Stimulated activated effector memory CD8-positive, alpha-beta T cell treated with anti-CD3 and anti-CD28 coated beads, Interleukin-12 subunit alpha, Interleukin-12 subunit beta, amount 100 ng/mL, for 72 hours (primary cell): ENCODE measurements at regions not wholly inside any gene's neighbourhood (a gene's known extent, or its start where the extent isn't known, plus 50 kb on each side); places are given as distances from the start of the nearest gene placed in this dataset.
A peak's percentile ranks its signal among the peaks of the same experiment; 100 is the strongest.
"Not testable (repeated sequence)": the region's sequence is repeated elsewhere in the genome, so short reads cannot be mapped to it uniquely, and the experiment has no call there.

Experiments
- ATAC-seq: fragments of 150-1000 bp; cut with Tn5 transposase; 2 replicates; pipeline ENCODE4 v1.10.0; 2021
- DNase-seq, 2 donors: peaks; one replicate each; pipeline ENCODE4 v3.0.0; 2021 to 2022; ENCODE audit warnings: low spot score in 2 of 2
- H3K27ac Mint-ChIP-seq: one replicate; pipeline ENCODE4 v1.8.0; 2022; ENCODE audit warnings: mild to moderate bottlenecking, mixed read lengths
- H3K36me3 Mint-ChIP-seq: one replicate; pipeline ENCODE4 v1.8.0; 2022; ENCODE audit warnings: mild to moderate bottlenecking, mixed read lengths
- H3K4me1 Mint-ChIP-seq: one replicate; pipeline ENCODE4 v1.8.0; 2022; ENCODE audit warnings: mixed read lengths
- H3K4me3 Mint-ChIP-seq: one replicate; pipeline ENCODE4 v1.8.0; 2022; ENCODE audit warnings: mild to moderate bottlenecking, mixed read lengths
- H3K9me3 Mint-ChIP-seq: one replicate; pipeline ENCODE4 v1.8.0; 2022; ENCODE audit warnings: mixed read lengths

DNA sequence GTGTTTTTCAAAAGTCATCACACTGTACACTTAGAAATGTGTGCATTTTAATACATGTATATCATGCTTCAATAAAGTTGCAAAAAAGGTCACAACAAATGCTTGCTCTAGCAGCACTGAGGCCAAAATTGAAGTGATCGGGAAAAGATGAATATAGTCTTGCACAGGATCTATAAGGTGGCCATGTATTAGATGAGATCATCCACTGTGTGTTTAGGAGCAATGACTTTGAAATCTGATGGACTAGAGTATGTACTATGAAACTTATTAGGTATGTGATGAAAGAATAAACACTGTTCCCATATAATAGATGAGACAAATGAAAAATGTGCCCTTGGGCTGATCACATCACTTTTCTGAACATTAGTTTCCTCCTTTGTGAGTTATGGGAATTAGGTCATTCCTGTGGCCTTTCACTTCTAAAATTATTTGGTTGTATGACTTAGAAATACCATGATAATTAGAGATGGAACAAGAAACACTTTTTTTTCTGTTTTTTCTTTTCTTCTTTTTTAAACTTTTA lies 984.6 kb downstream of the ADGRL2 start:
- peaks cover 9% of the 10 kb centered on the region for H3K9me3 Mint-ChIP-seq
- ATAC-seq (no peak), DNase-seq (no peak)
- H3K27ac Mint-ChIP-seq = no peak overlapping the region
- H3K36me3 Mint-ChIP-seq = no peaks in the 10 kb centered on the region
- H3K4me1 Mint-ChIP-seq = no peaks in the 10 kb centered on the region
- no peak overlapping the region for H3K4me3 Mint-ChIP-seq

DNA sequence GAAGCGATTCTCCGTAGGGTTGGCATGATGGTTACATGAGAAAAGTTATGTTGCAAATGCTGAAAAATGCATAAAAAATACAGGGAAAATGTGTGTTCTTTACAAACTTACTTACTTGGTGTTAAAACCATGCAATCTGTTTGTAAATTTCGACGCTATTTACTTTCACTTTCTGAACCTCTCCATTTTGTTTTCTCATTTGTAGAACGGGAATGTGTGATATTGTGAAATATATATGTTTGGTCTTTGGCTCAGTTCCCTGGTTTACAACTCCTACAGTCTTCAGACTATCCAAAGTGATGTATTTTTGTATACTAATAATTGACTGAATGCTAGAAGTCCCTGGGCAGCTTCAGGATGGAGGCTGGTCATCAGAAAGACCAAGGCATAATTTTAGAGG lies 982.3 kb downstream of the ADGRL2 start:
- no peak for DNase-seq
- H3K36me3 Mint-ChIP-seq = no peaks in the 10 kb centered on the region

DNA sequence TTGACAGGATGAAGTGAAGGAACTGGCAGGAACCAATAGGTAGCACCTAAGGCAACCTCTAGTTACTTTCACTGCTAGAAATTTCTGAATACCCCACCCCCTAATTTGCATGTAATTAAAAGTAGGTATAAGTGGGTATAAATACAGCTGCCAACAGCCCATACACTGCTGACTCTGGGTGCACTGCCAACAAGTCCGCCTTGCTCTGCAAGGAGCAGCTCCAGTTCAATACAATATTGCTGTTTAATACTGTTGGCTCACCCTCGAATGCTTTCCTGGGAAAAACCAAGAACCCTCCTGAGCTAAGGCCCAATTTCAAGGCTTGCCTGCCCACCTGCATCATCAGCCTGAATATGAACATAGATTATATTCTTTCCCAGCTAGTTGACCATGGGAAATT lies 981.9 kb downstream of the ADGRL2 start:
- peaks cover 17% of the 10 kb centered on the region for H3K9me3 Mint-ChIP-seq
- no peak for DNase-seq
- H3K4me3 Mint-ChIP-seq = no peak overlapping the region
- no peaks in the 10 kb centered on the region for H3K4me1 Mint-ChIP-seq
- H3K27ac Mint-ChIP-seq = no peak overlapping the region
- no peaks in the 10 kb centered on the region for H3K36me3 Mint-ChIP-seq
- no peak for ATAC-seq

More for the DNA sequence above, 982.3 kb downstream of the ADGRL2 start:
- no peaks in the 10 kb centered on the region for H3K4me1 Mint-ChIP-seq
- no peak for ATAC-seq
- H3K27ac Mint-ChIP-seq = no peak overlapping the region
- H3K9me3 Mint-ChIP-seq = peaks cover 17% of the 10 kb centered on the region
- no peak overlapping the region for H3K4me3 Mint-ChIP-seq

DNA sequence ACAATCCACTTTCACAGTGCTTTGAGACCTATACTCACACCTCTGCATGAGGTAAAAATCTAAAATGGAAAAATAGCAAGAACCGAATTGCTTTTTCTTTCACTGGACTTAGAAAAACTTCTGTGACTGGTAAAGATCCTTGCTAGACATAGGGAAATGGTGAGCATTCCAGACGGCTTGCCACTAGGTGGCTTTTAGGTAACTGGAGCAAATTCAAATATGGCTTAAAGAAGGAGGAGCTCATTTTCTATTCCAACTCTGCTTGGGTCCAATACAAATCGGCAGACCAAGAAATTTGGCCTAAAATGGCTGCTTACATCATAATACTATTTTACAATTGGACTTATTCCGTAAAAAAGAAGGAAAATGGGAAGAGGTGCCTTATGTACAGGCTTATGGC lies 977.9 kb downstream of the ADGRL2 start:
- no peak for ATAC-seq
- no peak overlapping the region for H3K4me3 Mint-ChIP-seq
- H3K4me1 Mint-ChIP-seq = no peaks in the 10 kb centered on the region
- no peak for DNase-seq
- no peaks in the 10 kb centered on the region for H3K36me3 Mint-ChIP-seq
- H3K27ac Mint-ChIP-seq = no peak overlapping the region
- H3K9me3 Mint-ChIP-seq = peaks cover 17% of the 10 kb centered on the region

DNA sequence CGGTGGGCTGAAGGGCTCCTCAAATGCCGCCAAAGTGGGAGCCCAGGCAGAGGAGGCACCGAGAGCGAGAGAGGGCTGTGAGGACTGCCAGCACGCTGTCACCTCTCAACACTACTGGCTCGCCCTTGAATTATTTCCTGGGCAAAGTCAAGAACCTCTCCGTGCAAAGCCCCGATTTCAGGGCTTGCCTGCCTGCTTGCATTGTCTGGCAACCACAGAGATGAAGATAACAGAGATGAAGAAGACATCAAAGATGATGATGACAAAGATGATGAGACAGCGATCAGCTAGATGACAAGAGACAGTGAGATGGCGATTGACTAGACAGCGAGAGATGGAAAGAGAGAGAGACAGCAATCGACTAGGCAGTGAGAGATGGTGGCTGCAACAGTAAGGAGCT lies 976.5 kb downstream of the ADGRL2 start:
- Mint-ChIP-seq H3K27ac (no peak overlapping the region), H3K4me3 (no peak overlapping the region), H3K9me3 (peaks cover 20% of the 10 kb centered on the region), H3K36me3 (no peaks in the 10 kb centered on the region), H3K4me1 (no peaks in the 10 kb centered on the region)
- no peak for ATAC-seq
- DNase-seq = no peak

DNA sequence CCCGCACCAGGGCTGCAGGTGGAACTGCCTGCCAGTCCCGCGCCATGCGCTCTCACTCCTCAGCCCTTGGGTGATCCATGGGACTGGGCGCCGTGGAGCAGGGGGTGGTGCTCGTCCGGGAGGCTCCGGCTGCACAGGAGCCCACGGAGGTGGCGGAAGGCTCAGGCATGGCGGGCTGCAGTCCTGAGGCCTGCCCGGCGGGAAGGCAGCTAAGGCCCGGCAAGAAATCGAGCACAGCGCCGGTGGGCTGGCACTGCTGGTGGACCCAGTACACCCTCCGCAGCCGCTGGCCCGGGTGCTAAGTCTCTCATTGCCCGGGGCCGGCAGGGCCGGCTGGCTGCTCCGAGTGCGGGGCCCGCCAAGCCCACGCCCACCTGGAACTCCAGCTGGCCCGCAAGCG lies 976.0 kb downstream of the ADGRL2 start:
- ATAC-seq, H3K36me3 Mint-ChIP-seq, DNase-seq, H3K4me3 Mint-ChIP-seq, H3K27ac Mint-ChIP-seq, H3K4me1 Mint-ChIP-seq: not testable (repeated sequence)
- peaks cover 21% of the 10 kb centered on the region for H3K9me3 Mint-ChIP-seq

DNA sequence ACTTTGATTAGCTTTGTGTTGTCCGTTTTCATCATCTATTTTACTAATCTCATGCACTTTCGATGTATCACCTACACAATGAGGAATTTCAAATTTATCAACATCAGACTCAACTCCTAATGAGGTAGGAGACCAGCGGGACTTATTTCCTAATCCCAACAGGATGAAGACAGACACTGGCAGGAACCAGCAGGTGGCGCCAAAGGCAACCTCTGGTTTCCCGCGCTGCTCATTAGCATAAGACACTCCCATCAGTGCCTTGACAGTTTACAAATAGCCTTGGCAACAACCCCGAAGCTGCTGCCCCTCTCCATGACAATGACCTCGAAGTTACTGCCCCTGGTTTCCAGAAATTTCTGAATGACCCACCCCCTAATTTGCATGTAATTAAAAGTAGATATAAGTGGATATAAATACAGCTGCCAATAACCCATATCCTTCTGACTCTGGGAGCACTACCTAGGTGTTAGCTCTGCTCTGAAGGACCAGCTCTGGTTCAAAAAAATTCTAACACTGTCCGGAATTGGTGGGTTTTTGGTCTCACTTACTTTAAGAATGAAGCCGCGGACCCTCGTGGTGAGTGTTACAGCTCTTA lies 974.8 kb downstream of the ADGRL2 start:
- Mint-ChIP-seq H3K4me3 (no peak overlapping the region), H3K4me1 (no peaks in the 10 kb centered on the region), H3K36me3 (no peaks in the 10 kb centered on the region), H3K9me3 (peaks cover 24% of the 10 kb centered on the region), H3K27ac (no peak overlapping the region)
- DNase-seq = peak in 1 of 2 donors; percentile 48
- ATAC-seq = no peak

DNA sequence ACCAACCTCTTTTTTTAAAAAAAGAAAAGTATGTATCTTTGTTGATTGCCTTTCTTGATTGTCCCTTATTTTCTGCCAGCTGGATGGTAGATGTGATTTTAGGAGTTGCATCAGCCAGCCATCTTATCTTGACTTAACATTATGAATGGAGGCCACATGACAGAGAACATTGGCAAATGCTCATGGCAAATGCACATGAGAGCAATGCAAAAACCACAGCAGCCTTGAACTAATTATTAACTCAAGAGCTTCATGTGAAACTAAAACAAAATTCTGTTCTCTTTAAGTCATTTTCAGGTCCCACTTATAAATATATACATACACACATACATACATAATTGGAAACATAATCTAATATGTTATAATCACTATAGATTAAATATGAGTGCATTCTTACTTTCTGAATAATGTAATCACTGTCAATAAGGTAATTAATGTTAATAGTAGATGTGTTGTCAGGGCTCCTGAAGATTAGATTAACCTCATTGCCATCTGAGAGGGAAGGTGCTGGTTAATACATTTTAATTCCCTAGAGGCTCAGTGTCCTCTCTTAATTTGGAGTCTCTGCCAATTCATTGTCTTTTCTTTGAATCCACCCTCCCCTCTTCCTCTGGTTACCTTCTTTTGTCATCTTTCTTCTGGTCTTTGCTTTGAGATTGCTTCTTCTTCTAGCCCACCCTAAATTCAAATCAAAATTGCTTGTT lies 962.2 kb downstream of the ADGRL2 start:
- Mint-ChIP-seq H3K4me3 (no peak overlapping the region), H3K36me3 (no peaks in the 10 kb centered on the region), H3K4me1 (no peaks in the 10 kb centered on the region), H3K27ac (no peak overlapping the region), H3K9me3 (peaks cover 17% of the 10 kb centered on the region)
- ATAC-seq (no peak), DNase-seq (no peak)

DNA sequence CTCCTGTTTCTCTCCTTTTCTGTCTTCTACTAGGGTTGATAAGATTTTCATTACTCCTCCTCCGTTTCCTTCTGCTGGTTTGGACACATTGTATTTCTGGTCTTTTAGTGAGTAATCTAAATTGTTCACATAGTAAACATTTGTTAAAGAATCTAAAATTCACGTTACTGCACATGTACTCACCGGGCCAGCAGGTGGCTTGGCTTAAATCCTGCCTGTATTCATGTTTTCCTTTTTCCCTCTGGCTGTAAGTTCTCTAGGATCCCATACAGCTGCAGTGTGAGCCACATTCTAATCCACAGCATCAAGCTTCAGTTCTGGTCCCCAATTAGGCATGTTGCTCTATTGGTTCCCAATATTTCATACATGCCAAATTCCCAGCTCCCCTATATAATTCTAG lies 958.3 kb downstream of the ADGRL2 start:
- Mint-ChIP-seq H3K4me1 (no peaks in the 10 kb centered on the region), H3K9me3 (peaks cover 22% of the 10 kb centered on the region), H3K27ac (no peak overlapping the region), H3K36me3 (no peaks in the 10 kb centered on the region), H3K4me3 (no peak overlapping the region)
- DNase-seq = no peak
- ATAC-seq = no peak

DNA sequence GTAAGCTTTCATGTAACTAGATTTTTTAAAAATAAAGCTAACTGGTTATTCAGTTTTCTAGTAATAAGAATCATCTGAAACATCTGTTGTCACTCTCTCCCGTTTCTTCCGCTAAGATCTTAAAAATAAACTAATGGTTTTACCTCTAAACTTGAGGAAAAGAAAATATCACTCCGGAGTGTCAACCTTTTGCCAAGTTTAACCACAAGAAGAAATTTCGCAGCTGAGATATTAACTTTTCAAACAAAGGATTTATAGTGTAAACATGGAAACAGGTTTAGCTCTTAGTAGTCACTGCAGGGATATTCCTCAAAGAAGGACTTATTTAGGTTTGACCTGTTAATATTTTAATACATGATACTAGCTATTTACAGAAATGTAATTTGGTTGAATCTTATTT lies 954.9 kb downstream of the ADGRL2 start:
- H3K9me3 Mint-ChIP-seq = peaks cover 26% of the 10 kb centered on the region
- no peak overlapping the region for H3K27ac Mint-ChIP-seq
- no peak overlapping the region for H3K4me3 Mint-ChIP-seq
- no peaks in the 10 kb centered on the region for H3K4me1 Mint-ChIP-seq
- no peaks in the 10 kb centered on the region for H3K36me3 Mint-ChIP-seq
- ATAC-seq (no peak), DNase-seq (no peak)

DNA sequence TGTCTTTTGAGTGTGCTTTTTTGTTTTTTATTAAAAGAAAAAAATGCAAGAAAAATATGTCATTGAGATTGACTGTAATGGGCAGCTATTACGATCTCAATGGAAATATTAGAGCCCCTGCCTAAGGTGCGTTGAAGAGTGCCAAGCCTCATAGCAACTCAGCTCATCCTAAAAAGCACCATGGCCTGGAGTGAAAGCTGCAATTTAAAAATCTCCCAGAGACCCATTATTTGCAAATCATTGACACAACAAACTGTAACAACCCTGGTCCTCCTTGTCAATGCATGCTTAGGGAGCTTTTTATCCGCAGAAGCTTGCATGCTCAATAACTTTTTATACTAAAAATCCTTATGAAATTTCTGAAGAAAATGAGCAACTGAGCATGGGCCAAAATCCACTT lies 954.5 kb downstream of the ADGRL2 start:
- H3K4me3 Mint-ChIP-seq = no peak overlapping the region
- H3K27ac Mint-ChIP-seq = no peak overlapping the region
- ATAC-seq (no peak), DNase-seq (no peak)
- no peaks in the 10 kb centered on the region for H3K4me1 Mint-ChIP-seq
- H3K9me3 Mint-ChIP-seq = peaks cover 26% of the 10 kb centered on the region
- H3K36me3 Mint-ChIP-seq = no peaks in the 10 kb centered on the region

DNA sequence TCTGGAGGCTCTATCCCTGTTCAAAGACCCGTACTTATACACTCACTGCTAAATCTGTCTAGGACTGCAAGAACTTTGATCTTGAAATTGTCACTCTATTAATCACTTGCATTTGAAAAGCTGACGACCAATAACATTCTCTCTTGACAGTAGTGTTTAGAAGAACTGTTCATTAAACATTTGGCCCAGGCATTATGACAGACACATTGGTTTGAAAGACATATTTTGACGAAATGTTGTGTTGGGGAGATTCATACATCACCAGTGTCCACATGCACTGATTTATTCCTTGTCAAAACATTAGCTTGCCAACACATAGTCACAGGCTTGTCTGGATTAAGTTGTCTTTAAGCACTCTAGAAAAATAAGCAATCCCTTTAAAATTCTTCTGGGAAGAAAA lies 951.3 kb downstream of the ADGRL2 start:
- no peak for DNase-seq
- ATAC-seq = no peak
- Mint-ChIP-seq H3K36me3 (no peaks in the 10 kb centered on the region), H3K27ac (no peak overlapping the region), H3K4me3 (no peak overlapping the region), H3K4me1 (no peaks in the 10 kb centered on the region), H3K9me3 (peaks cover 19% of the 10 kb centered on the region)

DNA sequence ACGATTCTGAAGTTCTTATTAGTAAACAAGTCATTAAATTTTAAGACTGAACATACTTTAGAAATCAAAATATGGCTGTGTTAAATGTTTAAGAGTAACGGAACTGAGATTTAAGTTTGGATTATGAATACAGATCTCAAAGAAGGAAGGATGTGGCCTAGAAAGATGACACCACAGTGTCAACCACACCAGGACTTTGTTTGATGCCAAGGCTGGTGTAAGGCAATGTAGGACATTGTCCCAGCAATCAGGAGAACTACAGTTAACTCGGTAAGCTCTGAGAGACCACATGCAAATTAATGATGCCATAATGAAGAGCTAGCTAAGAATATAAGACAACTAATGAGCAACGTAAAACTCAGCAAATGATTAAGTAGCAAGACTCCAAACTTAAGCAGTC lies 932.9 kb downstream of the ADGRL2 start:
- Mint-ChIP-seq H3K9me3 (peaks cover 30% of the 10 kb centered on the region), H3K36me3 (no peaks in the 10 kb centered on the region), H3K4me1 (no peaks in the 10 kb centered on the region), H3K27ac (no peak overlapping the region), H3K4me3 (no peak overlapping the region)
- ATAC-seq (no peak), DNase-seq (no peak)

DNA sequence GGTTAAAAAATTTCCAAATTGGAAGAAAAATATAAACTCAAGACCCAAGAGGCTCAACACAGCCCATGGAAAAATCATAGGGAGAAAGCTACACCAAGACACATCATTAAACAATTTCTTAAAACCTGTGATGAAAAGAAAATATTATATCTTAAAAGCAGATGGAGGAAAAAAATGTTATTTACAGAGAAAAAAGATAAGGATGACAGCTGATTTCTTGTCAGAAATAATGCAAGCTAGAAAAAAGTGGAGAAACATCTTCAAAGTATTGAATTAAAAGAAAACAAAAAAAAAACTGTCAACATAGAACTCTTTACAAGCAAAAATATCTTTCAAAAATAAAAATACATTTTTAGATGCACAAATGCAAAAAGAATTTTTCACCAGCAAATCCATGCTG lies 930.5 kb downstream of the ADGRL2 start:
- H3K36me3 Mint-ChIP-seq = no peaks in the 10 kb centered on the region
- H3K27ac Mint-ChIP-seq = no peak overlapping the region
- no peak overlapping the region for H3K4me3 Mint-ChIP-seq
- no peaks in the 10 kb centered on the region for H3K4me1 Mint-ChIP-seq
- no peak for DNase-seq
- peaks cover 31% of the 10 kb centered on the region for H3K9me3 Mint-ChIP-seq
- no peak for ATAC-seq

DNA sequence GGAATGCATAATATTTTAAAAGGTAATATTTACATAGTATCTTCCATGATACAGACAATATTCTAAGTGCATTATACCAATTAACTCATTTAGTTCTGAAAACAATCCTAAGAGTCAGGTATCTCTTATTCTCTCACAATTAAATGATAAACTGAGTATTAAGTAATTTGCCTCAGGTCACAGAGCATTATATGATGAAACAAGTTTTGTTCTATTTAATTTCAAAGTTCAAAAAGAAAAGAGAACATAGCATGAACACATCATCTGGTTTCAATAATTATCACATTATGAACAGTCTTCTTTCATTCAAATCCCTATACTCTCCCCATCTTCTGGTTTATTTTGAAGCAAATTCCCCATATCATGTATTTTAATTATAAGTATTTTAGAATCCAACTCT lies 927.5 kb downstream of the ADGRL2 start:
- ATAC-seq = no peak
- Mint-ChIP-seq H3K4me1 (no peaks in the 10 kb centered on the region), H3K27ac (no peak overlapping the region), H3K4me3 (no peak overlapping the region), H3K36me3 (no peaks in the 10 kb centered on the region), H3K9me3 (peaks cover 33% of the 10 kb centered on the region)
- DNase-seq = no peak

DNA sequence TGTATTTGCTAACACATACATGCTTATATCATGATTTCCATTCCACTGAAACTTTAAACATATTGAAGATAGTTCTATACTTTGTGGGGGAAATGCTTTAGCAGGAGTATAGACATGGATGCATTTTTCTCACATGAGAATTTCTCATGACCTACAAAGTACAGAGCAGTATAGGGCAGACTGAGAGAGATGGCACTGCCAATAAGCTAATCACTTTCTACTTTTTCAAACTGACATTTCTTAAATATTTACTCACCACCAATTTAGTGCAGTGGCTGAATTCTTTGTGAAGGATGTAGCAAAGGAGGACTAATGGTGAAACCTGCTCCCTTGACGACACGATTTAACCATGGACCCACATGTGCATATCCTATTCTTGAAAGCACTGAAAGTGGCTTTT lies 923.5 kb downstream of the ADGRL2 start:
- ATAC-seq (no peak), DNase-seq (no peak)
- Mint-ChIP-seq H3K27ac (no peak overlapping the region), H3K4me1 (no peaks in the 10 kb centered on the region), H3K9me3 (peaks cover 30% of the 10 kb centered on the region), H3K4me3 (no peak overlapping the region), H3K36me3 (no peaks in the 10 kb centered on the region)
